Neural progenitor cell (in vitro differentiated cells): ENCODE measurements at regions not wholly inside any gene's neighbourhood (a gene's known extent, or its start where the extent isn't known, plus 50 kb on each side); places are given as distances from the start of the nearest gene placed in this dataset.

Experiments used
- EZH2 ChIP-seq: fragments of 200-600 bp; sonication (generic); IDR thresholded peaks from 2 replicates; pipeline ENCODE4 v1.6.1; 2017; ENCODE audit warnings: antibody characterized with exemption, mild to moderate bottlenecking, moderate library complexity
- TF ChIP-seq, protein P1 (sequence below): fragments of 200-600 bp; sonication (generic); IDR thresholded peaks from 2 replicates; pipeline ENCODE4 v1.5.1; 2017; ENCODE audit warnings: antibody characterized with exemption, mild to moderate bottlenecking

DNA sequence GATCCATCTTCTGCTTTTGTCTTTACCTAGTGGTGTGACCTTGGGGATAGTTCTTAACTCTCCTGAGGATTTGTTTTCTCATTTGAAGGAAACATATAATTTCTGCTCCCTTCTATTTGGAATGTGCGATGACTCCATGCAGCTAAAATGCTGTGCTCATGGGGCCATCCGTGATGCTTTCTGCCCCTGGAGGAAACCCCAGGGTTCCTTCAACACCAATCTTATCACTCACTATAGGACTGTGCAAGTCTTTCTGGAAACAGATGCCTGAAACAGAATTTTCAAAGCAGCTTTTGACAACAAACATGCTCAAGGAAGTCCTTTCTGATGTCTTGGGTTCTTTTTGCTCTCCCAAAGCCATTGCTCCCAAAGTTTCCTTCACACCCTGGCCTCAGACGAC, 128.8 kb upstream of the GGTLC1 start:
- no peak for TF ChIP-seq EZH2
- TF ChIP-seq, protein P1, sequence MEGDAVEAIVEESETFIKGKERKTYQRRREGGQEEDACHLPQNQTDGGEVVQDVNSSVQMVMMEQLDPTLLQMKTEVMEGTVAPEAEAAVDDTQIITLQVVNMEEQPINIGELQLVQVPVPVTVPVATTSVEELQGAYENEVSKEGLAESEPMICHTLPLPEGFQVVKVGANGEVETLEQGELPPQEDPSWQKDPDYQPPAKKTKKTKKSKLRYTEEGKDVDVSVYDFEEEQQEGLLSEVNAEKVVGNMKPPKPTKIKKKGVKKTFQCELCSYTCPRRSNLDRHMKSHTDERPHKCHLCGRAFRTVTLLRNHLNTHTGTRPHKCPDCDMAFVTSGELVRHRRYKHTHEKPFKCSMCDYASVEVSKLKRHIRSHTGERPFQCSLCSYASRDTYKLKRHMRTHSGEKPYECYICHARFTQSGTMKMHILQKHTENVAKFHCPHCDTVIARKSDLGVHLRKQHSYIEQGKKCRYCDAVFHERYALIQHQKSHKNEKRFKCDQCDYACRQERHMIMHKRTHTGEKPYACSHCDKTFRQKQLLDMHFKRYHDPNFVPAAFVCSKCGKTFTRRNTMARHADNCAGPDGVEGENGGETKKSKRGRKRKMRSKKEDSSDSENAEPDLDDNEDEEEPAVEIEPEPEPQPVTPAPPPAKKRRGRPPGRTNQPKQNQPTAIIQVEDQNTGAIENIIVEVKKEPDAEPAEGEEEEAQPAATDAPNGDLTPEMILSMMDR: no peak
